K562 (cell line): ENCODE measurements at regions not wholly inside any gene's neighbourhood (a gene's known extent, or its start where the extent isn't known, plus 50 kb on each side); places are given as distances from the start of the nearest gene placed in this dataset.

Source experiments
- ATAC-seq: fragments of 200-7000 bp; cut with Tn5 transposase; 3 replicates; pipeline ENCODE4 v1.9.1; 2020; ENCODE audit warnings: moderate library complexity
- BruUV-seq: library from RNA; stranded (reverse); fragments of 400-500 nt; replicated peaks from 2 replicates; lab custom pipeline; 2021; lab: Mats Ljungman, UMichigan
- CTCF ChIA-PET: fragments of 300-600 bp; formaldehyde crosslinking; extraction: SDS; loops from one replicate; lab custom pipeline; 2021; ENCODE audit warnings: low intra/inter-chr PET ratio; lab: Yijun Ruan, JAX
- POLR2A ChIA-PET: fragments of 300-600, 350-650 bp; sonication (Branson Sonifier 250); formaldehyde crosslinking; extraction: SDS; loops from one replicate; lab custom pipeline; 2021; ENCODE audit warnings: antibody characterized with exemption, inconsistent platforms; lab: Yijun Ruan, JAX
- DNase-seq, 4 experiments: peaks; one replicate each; pipeline versions ENCODE4 v3.0.0 to v3.0.0-alpha.2; 2011 to 2018; ENCODE audit warnings: low spot score in 3 of 4, mixed read lengths in 3 of 4; ENCODE audit errors: extremely low read depth in 1 of 4
- FAIRE-seq: peaks from 2 replicates; lab custom pipeline; 2011; peaks lifted over from hg19 to GRCh38; lab: Jason Lieb, UNC
- H2AFZ ChIP-seq: 2 replicates; pipeline ENCODE4 v1.6.0; 2011; ENCODE audit warnings: low read depth, low read length, control low read depth, inconsistent platforms
- H3K27ac ChIP-seq: fragments of 200-600 bp; 3 replicates; pipeline ENCODE4 v1.8.0; 2011; ENCODE audit warnings: low read depth, mild to moderate bottlenecking, control low read depth, inconsistent platforms, low read length, moderate library complexity, mixed read lengths; ENCODE audit errors: extremely low read depth
- H3K27me3 ChIP-seq, 2 experiments: fragments of 300-600 bp in 1 of 2; 2 replicates in 1 of 2; 3 replicates in 1 of 2; pipeline versions ENCODE4 v1.6.0 to v1.8.0; 2011; ENCODE audit warnings: inconsistent platforms in 2 of 2, low read length in 2 of 2, mild to moderate bottlenecking in 1 of 2, mixed read lengths in 1 of 2, moderate library complexity in 1 of 2; ENCODE audit not compliant: control insufficient read depth in 2 of 2, insufficient read depth in 2 of 2
- H3K36me3 ChIP-seq: fragments of 300-600 bp; 3 replicates; pipeline ENCODE4 v1.8.0; 2011; ENCODE audit warnings: mild to moderate bottlenecking, low read length, inconsistent platforms; ENCODE audit not compliant: control insufficient read depth, insufficient read depth
- H3K4me1 ChIP-seq, 2 experiments: fragments of 200-600 bp in 1 of 2; replicated peaks in 1 of 2; 2 replicates in 1 of 2; 3 replicates in 1 of 2; pipeline versions ENCODE4 v1.5.1 to v1.8.0; 2011; ENCODE audit warnings: inconsistent platforms in 2 of 2, low read length in 2 of 2, mild to moderate bottlenecking in 1 of 2, mixed read lengths in 1 of 2, moderate library complexity in 1 of 2; ENCODE audit not compliant: control insufficient read depth in 2 of 2, insufficient read depth in 2 of 2
- H3K4me2 ChIP-seq: 2 replicates; pipeline ENCODE4 v1.6.1; 2011; ENCODE audit warnings: low read length, control low read depth, inconsistent platforms, mixed read lengths; ENCODE audit not compliant: insufficient read depth
- H3K4me3 ChIP-seq: fragments of 200-600 bp; sonication (generic), shearing (Covaris generic); 2 replicates; pipeline ENCODE4 v1.5.1; 2016; ENCODE audit warnings: control low read depth, inconsistent platforms
- H3K79me2 ChIP-seq: fragments of 200-600 bp; 3 replicates; pipeline ENCODE4 v1.8.0; 2011; ENCODE audit warnings: low read length, inconsistent platforms; ENCODE audit not compliant: control insufficient read depth, insufficient read depth
- H3K9ac ChIP-seq, 2 experiments: 2 replicates each; pipeline versions ENCODE4 v1.6.0 to v1.6.1; 2011; ENCODE audit warnings: low read depth in 2 of 2, low read length in 2 of 2, control low read depth in 1 of 2, inconsistent platforms in 1 of 2, mild to moderate bottlenecking in 1 of 2, mixed read lengths in 1 of 2; ENCODE audit not compliant: insufficient read depth in 1 of 2
- H3K9me1 ChIP-seq: one replicate; pipeline ENCODE4 v1.6.0; 2011; ENCODE audit warnings: inconsistent platforms, mild to moderate bottlenecking, low read length, moderate library complexity; ENCODE audit not compliant: control insufficient read depth, insufficient read depth
- H3K9me3 ChIP-seq: replicated peaks from 2 replicates; pipeline ENCODE4 v1.5.1; 2011; ENCODE audit warnings: low read depth, low read length, inconsistent platforms; ENCODE audit not compliant: control insufficient read depth, insufficient read depth
- H4K20me1 ChIP-seq: replicated peaks from 2 replicates; pipeline ENCODE4 v1.6.1; 2011; ENCODE audit warnings: low read length, inconsistent platforms, mixed read lengths; ENCODE audit not compliant: control insufficient read depth, insufficient read depth
- CHD2 ChIP-seq: IDR thresholded peaks from 2 replicates; pipeline ENCODE4 v1.6.1; 2011; ENCODE audit warnings: low read depth, low read length
- RERE ChIP-seq: sonication (generic); formaldehyde crosslinking; IDR thresholded peaks from 2 replicates; pipeline ENCODE4 v1.8.0; 2023; ENCODE audit warnings: missing genetic modification reagents, mild to moderate bottlenecking, borderline replicate concordance
- WGBS: fragments of 100-300 bp; shearing (Covaris generic); methylation state at CpG from one replicate; pipeline ENCODE4 v1.1.6; 2016; ENCODE audit warnings: low coverage, mixed read lengths; ENCODE audit not compliant: insufficient coverage; ENCODE audit errors: missing lambda C conversion rate; 5-methylcytosine and 5-hydroxymethylcytosine counted together
- in situ Hi-C: fragments of 300-500 bp; cut with MboI; formaldehyde crosslinking; loops from 4 replicates; pipeline ENCODE4 v1.15.0; 2018; ENCODE audit warnings: inconsistent platforms, mixed read lengths
- intact Hi-C: fragments of 100-400 bp; cut with micrococcal nuclease; formaldehyde crosslinking; loops from 2 replicates; pipeline ENCODE4 v1.14.2; 2022

- TF ChIP-seq CHD2 (no peak), RERE (CRISPR knock-in tag) (no peak)
- H3K9me1 ChIP-seq, result no peaks in the 10 kb centered on the region
- H3K27me3 ChIP-seq, result no peaks in the 10 kb centered on the region; a peak in 1 of 5 replicates
- no peaks in the 10 kb centered on the region for H3K79me2 ChIP-seq
- intact Hi-C loops, result no loop called here
- no TSS peak for BruUV-seq
- ATAC-seq (no peak), DNase-seq (no peak), FAIRE-seq (no peak)
- in situ Hi-C loops, result no loop called here
- no peak overlapping the region for H3K4me2 ChIP-seq
- H3K4me3 ChIP-seq, result no peak overlapping the region
- H3K4me1 ChIP-seq, result no peaks in the 10 kb centered on the region
- H3K27ac ChIP-seq, result no peak overlapping the region
- ChIA-PET POLR2A (no interaction called here), CTCF (no interaction called here)
- H3K9ac ChIP-seq, result no peak overlapping the region
- no peak overlapping the region for H2AFZ ChIP-seq
- 5% methylated on average over 3 of the region's 3 CpGs for WGBS
- no peaks in the 10 kb centered on the region for H3K9me3 ChIP-seq
- no peaks in the 10 kb centered on the region for H4K20me1 ChIP-seq
- no peaks in the 10 kb centered on the region for H3K36me3 ChIP-seq
Measured at GRCh38 chr2:204124140-204124750, 187.7 kb downstream of the ICOS start.
